GM12878 (cell line): ENCODE measurements at regions not wholly inside any gene's neighbourhood (a gene's known extent, or its start where the extent isn't known, plus 50 kb on each side); places are given as distances from the start of the nearest gene placed in this dataset.
"Not testable (repeated sequence)": the region's sequence is repeated elsewhere in the genome, so short reads cannot be mapped to it uniquely, and the experiment has no call there.

Experiments used
- EGR1 ChIP-seq, 2 experiments: IDR thresholded peaks; 1 replicate in 1 of 2; 2 replicates in 1 of 2; pipeline ENCODE4 v1.6.1; 2011 to 2012; ENCODE audit warnings: low read depth in 2 of 2, low read length in 2 of 2, borderline replicate concordance in 1 of 2, mild to moderate bottlenecking in 1 of 2, moderate library complexity in 1 of 2
- TF ChIP-seq, protein P1 (sequence below), 3 experiments: IDR thresholded peaks in 2 of 3; conservative IDR thresholded peaks in 1 of 3; 2 replicates each; pipeline ENCODE4 v1.5.1; 2011; ENCODE audit warnings: low read depth in 3 of 3, low read length in 3 of 3, mild to moderate bottlenecking in 3 of 3, control low read depth in 2 of 3, moderate library complexity in 2 of 3, inconsistent platforms in 1 of 3, mixed read lengths in 1 of 3; ENCODE audit not compliant: control insufficient read depth in 2 of 3, insufficient read depth in 1 of 3; ENCODE audit errors: extremely low read depth in 1 of 3

DNA sequence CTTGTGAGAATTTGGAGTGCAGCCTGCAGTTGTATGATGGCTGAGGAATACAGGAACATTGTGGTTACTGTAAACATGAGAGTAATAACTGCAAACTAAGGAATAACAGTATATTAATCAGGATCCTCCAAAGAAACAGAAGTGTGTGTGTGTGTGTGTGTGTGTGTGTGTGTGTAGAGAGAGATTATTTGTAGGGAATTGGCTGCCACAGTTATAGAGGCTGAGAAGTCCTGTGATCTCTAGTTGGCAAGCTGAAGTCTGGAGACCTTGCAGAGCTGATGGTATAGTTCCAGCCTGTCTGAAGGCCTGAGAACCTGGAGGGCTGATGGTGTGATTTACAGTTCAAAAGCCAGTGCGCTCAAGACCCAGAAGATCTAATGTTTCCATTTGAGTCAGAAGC is 273.3 kb upstream of the FRG1 start:
- TF ChIP-seq, protein P1, sequence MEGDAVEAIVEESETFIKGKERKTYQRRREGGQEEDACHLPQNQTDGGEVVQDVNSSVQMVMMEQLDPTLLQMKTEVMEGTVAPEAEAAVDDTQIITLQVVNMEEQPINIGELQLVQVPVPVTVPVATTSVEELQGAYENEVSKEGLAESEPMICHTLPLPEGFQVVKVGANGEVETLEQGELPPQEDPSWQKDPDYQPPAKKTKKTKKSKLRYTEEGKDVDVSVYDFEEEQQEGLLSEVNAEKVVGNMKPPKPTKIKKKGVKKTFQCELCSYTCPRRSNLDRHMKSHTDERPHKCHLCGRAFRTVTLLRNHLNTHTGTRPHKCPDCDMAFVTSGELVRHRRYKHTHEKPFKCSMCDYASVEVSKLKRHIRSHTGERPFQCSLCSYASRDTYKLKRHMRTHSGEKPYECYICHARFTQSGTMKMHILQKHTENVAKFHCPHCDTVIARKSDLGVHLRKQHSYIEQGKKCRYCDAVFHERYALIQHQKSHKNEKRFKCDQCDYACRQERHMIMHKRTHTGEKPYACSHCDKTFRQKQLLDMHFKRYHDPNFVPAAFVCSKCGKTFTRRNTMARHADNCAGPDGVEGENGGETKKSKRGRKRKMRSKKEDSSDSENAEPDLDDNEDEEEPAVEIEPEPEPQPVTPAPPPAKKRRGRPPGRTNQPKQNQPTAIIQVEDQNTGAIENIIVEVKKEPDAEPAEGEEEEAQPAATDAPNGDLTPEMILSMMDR (IDR thresholded peaks at IDR 0.05 in 2 of 3, conservative IDR thresholded peaks at IDR 0.05 in 1 of 3; ENCODE audit: control insufficient read depth in 2 of 3, extremely low read depth in 1 of 3, insufficient read depth in 1 of 3, low read depth in 3 of 3, low read length in 3 of 3): not testable (repeated sequence)
- TF ChIP-seq EGR1 (IDR thresholded peaks at IDR 0.05; ENCODE audit: borderline replicate concordance in 1 of 2, low read depth in 2 of 2, low read length in 2 of 2): not testable (repeated sequence)
